ENCODE measurements at regions not wholly inside any gene's neighbourhood (a gene's known extent, or its start where the extent isn't known, plus 50 kb on each side); places are given as distances from the start of the nearest gene placed in this dataset.

DNA sequence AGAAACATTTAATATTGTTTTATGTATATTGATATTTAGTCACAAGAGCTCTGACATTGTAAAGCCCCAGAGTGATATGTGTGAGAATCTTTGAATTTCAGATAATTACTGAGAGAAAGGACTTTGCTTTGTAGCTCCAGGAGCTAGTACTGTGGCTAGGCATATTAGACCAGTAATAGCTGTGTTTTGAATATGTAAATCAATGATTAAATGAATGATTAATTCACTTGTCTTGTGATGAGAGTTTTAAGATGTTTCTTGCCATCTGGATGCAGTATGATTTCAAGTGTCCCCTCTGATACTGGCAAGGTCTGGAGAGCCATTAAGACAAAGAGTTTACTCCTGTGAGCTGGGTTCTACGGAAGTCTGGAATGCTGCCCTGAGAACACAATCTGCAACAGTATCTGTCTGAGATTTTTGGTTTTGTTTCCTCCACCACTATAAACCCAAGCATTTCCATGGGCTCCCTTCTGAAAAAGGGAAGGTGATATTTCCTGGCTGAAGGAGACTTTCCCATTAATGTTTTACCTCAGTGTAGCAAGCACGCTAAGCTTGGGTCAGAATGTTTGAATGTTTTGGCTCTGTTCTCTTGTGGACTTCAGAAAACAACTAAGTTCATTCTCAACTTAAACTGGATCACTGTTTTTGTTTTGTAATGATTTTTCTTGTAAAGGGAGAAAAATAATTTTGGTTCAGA lies 61.3 kb upstream of the BICC1 start:
- Histone ChIP-seq H3K9me3 (ENCODE audit: control insufficient read depth, low read depth, low read length) (peaks cover 8% of the 10 kb centered on the region), H3K36me3 (ENCODE audit: control insufficient read depth, insufficient read depth, low read length) (no peaks in the 10 kb centered on the region), H3K4me3 (ENCODE audit: low read length) (no peak overlapping the region), H3K27ac (ENCODE audit: low read length) (no peak overlapping the region), H3K4me1 (ENCODE audit: control insufficient read depth, insufficient read depth, low read length) (no peaks in the 10 kb centered on the region), H3K27me3 (ENCODE audit: control insufficient read depth, insufficient read depth, low read length) (no peaks in the 10 kb centered on the region)
- DNase-seq: no peak
- WGBS (ENCODE audit: insufficient coverage, low lambda C conversion rate): 80% methylated on average over 1 of the region's 2 CpGs

DNA sequence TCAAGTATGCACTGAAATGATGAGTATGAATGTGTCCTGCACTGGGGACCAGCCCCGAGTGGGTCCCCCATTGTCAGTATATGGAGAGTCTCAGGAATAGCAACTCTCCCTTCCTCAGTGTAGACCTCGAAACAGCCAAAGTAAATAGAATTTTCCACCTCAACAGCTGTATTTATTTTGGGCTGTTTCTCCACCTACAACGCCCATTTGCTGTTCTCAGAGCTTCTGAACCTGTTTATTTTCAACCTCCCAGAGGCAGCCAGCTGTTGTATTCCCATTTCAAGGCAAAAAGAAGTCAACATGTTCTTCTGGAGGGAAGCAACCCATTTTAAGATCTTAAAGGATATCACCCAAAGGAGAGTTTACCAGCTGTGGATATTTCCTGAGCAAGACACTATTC lies 59.6 kb upstream of the BICC1 start:
- DNase-seq: no peak
- WGBS (ENCODE audit: insufficient coverage, low lambda C conversion rate): 60% methylated on average over 1 of the region's 3 CpGs

DNA sequence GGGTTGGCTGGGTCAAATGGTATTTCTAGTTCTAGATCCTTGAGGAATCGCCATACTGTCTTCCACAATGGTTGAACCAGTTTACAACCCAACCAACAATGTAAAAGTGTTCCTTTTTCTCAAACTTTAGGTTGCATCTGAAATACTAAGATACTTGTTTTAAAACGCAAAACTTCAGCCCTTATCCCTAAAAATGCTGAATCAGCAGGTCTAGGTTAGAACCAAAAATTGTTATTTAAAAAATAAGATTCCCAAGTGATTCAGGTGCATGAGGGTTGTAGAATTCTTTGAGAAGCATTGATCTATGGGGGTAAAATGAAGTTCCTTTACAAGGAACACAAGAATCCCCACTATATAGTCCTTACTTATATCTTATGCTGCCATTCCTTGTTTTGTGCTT lies 56.5 kb upstream of the BICC1 start:
- Histone ChIP-seq H3K27ac (ENCODE audit: low read length) (no peak overlapping the region), H3K27me3 (ENCODE audit: control insufficient read depth, insufficient read depth, low read length) (no peaks in the 10 kb centered on the region), H3K4me3 (ENCODE audit: low read length) (no peak overlapping the region), H3K4me1 (ENCODE audit: control insufficient read depth, insufficient read depth, low read length) (no peaks in the 10 kb centered on the region), H3K9me3 (ENCODE audit: control insufficient read depth, low read depth, low read length) (no peaks in the 10 kb centered on the region), H3K36me3 (ENCODE audit: control insufficient read depth, insufficient read depth, low read length) (no peaks in the 10 kb centered on the region)
- no CpG with 5 or more reads among the region's 2 CpGs for WGBS (ENCODE audit: insufficient coverage, low lambda C conversion rate)
- no peak for DNase-seq

More for the DNA sequence above, 59.6 kb upstream of the BICC1 start:
- H3K27ac ChIP-seq (ENCODE audit: low read length): no peak overlapping the region
- no peaks in the 10 kb centered on the region for H3K36me3 ChIP-seq (ENCODE audit: control insufficient read depth, insufficient read depth, low read length)
- no peaks in the 10 kb centered on the region for H3K4me1 ChIP-seq (ENCODE audit: control insufficient read depth, insufficient read depth, low read length)
- H3K27me3 ChIP-seq (ENCODE audit: control insufficient read depth, insufficient read depth, low read length): no peaks in the 10 kb centered on the region
- peaks cover 6% of the 10 kb centered on the region for H3K9me3 ChIP-seq (ENCODE audit: control insufficient read depth, low read depth, low read length)
- H3K4me3 ChIP-seq (ENCODE audit: low read length): no peak overlapping the region

DNA sequence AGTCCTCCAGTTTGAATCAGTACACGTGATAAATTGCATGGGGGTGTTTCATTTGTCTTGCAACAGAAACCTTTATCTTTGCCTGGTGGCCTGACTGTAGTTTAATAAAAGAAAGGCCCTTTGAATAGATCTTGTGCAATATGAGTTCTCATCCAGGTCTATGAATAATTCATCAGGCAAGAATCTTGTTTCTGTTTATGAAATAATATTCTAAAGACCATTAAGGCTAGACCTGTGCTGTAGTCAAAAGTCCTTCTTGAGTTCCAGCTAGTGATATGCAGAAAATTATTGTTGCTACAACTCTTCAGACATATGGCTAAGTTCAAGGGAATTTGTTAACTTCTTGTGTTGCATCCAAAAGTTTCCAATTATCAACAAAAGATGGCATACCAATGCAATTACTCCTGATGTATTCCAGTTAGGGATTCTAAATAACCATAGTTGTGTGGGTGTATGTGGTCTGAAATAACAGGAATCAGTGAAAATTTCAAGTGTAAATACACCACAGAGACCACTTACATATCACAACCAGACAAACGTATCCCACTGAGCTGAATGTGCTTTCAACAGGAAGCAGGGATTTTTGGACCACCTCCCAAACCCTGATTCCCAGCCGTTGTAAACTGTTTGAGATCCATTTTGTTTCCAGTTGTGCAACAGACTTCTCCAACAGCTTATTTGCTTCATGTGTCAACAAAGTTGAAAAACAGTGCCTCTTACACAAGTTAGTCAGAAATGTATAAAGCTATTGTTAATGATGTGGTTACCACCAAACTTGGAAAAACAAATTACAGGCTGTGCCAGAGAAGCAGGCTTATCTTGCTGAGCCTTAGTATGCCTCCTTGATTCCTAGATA lies 54.7 kb upstream of the BICC1 start:
- DNase-seq: peak; percentile 12 to 41
- Histone ChIP-seq H3K27ac (ENCODE audit: low read length) (no peak overlapping the region), H3K4me3 (ENCODE audit: low read length) (no peak overlapping the region), H3K9me3 (ENCODE audit: control insufficient read depth, low read depth, low read length) (no peaks in the 10 kb centered on the region), H3K27me3 (ENCODE audit: control insufficient read depth, insufficient read depth, low read length) (no peaks in the 10 kb centered on the region), H3K4me1 (ENCODE audit: control insufficient read depth, insufficient read depth, low read length) (no peaks in the 10 kb centered on the region), H3K36me3 (ENCODE audit: control insufficient read depth, insufficient read depth, low read length) (no peaks in the 10 kb centered on the region)
- WGBS (ENCODE audit: insufficient coverage, low lambda C conversion rate): no CpG with 5 or more reads among the region's 3 CpGs

DNA sequence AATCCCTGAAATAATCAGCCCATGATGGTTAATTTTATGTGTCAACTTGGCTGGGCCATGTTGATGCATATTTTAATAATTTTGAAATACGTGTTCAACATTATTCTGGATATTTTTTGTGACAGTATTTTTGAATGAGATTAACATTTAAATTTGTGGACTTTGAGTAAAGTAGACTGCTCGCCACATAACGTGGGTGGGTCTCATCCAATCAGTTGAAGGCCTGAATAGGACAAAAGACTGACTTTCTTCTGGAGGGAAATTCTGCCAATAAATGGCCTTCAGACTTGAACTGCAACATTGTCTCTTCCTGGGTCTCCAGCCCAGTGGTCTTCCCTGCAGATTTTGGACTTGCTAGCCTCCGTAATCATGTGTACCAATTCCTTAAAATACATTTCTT lies 53.6 kb upstream of the BICC1 start:
- Histone ChIP-seq H3K4me1 (ENCODE audit: control insufficient read depth, insufficient read depth, low read length) (no peaks in the 10 kb centered on the region), H3K27ac (ENCODE audit: low read length) (no peak overlapping the region), H3K27me3 (ENCODE audit: control insufficient read depth, insufficient read depth, low read length) (no peaks in the 10 kb centered on the region), H3K9me3 (ENCODE audit: control insufficient read depth, low read depth, low read length) (no peaks in the 10 kb centered on the region), H3K36me3 (ENCODE audit: control insufficient read depth, insufficient read depth, low read length) (no peaks in the 10 kb centered on the region), H3K4me3 (ENCODE audit: low read length) (no peak overlapping the region)
- no peak for DNase-seq
- WGBS (ENCODE audit: insufficient coverage, low lambda C conversion rate): 100% methylated on average over 1 of the region's 4 CpGs

DNA sequence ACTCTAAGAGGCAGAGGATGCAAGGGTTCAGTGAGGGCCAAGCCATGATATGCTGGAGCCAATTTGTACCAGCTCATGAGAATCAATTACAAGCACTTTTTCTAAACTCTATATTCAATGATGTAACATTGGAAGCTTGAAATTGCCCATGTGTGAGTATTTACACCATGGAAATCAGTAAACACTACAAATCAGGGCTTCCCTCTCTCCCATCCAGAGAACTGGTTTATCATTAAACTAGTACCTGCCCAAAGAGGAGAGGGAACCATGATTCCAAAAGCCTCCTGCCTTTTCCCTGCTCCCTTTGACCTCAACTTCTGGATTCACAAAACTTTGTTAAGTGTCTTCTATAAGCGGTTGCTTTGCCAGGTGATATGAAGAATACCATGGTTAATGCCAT lies 52.5 kb upstream of the BICC1 start:
- DNase-seq: no peak
- WGBS (ENCODE audit: insufficient coverage, low lambda C conversion rate): 100% methylated on average over 1 of the region's 1 CpG
- no peaks in the 10 kb centered on the region for H3K4me1 ChIP-seq (ENCODE audit: control insufficient read depth, insufficient read depth, low read length)
- no peak overlapping the region for H3K4me3 ChIP-seq (ENCODE audit: low read length)
- no peaks in the 10 kb centered on the region for H3K27me3 ChIP-seq (ENCODE audit: control insufficient read depth, insufficient read depth, low read length)
- H3K9me3 ChIP-seq (ENCODE audit: control insufficient read depth, low read depth, low read length): no peaks in the 10 kb centered on the region
- H3K36me3 ChIP-seq (ENCODE audit: control insufficient read depth, insufficient read depth, low read length): no peaks in the 10 kb centered on the region
- H3K27ac ChIP-seq (ENCODE audit: low read length): no peak overlapping the region

DNA sequence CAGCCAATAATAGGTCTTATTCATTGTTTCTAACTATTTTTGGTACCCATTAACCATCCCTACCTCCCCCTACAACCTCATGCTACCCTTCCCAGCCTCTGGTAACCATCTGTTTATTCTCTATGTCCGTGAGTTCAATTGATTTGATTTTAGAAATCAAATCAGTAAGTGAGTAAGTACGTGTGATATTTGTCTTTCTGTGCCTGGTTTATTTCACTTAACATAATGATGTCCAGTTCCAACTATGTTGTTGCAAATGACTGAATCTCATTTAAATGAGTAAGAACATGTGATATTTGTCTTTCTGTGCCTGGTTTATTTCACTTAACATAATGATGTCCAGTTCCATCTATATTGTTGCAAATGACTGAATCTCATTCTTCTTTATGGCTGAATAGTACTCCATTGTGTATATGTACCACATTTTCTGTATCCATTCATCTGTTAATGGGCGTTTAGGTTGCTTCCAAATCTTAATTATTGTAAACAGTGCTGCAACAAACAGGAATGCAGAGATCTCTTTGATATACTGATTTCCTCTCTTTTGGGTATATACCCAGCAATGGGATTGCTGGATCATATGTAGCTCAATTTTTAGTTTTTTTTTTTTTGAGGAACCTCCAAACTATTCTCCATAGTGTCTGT lies 49.7 kb upstream of the BICC1 start:
- no peaks in the 10 kb centered on the region for H3K36me3 ChIP-seq (ENCODE audit: control insufficient read depth, insufficient read depth, low read length)
- H3K4me3 ChIP-seq (ENCODE audit: low read length): no peak overlapping the region
- H3K9me3 ChIP-seq (ENCODE audit: control insufficient read depth, low read depth, low read length): no peaks in the 10 kb centered on the region
- 94% methylated on average over 2 of the region's 3 CpGs for WGBS (ENCODE audit: insufficient coverage, low lambda C conversion rate)
- H3K27me3 ChIP-seq (ENCODE audit: control insufficient read depth, insufficient read depth, low read length): peaks cover 5% of the 10 kb centered on the region
- no peaks in the 10 kb centered on the region for H3K4me1 ChIP-seq (ENCODE audit: control insufficient read depth, insufficient read depth, low read length)
- DNase-seq: no peak
- H3K27ac ChIP-seq (ENCODE audit: low read length): no peak overlapping the region

Measured in large intestine (tissue), 3 donors.